GM23338 (cell line): ENCODE measurements at regions not wholly inside any gene's neighbourhood (a gene's known extent, or its start where the extent isn't known, plus 50 kb on each side); places are given as distances from the start of the nearest gene placed in this dataset.

Experiments
- ATAC-seq: fragments of 200-7000 bp; cut with Tn5 transposase; 3 replicates; pipeline ENCODE4 v1.9.1; 2020
- DNase-seq: peaks from one replicate; pipeline ENCODE4 v3.0.0-alpha.2; 2015; ENCODE audit warnings: low spot score
- H2AFZ ChIP-seq: fragments of 200-600 bp; sonication (generic); 2 replicates; pipeline ENCODE4 v1.8.0; 2016; ENCODE audit warnings: antibody characterized with exemption, mild to moderate bottlenecking, moderate library complexity
- H3F3A ChIP-seq: fragments of 200-600 bp; sonication (generic); replicated peaks from 2 replicates; pipeline ENCODE4 v1.8.0; 2017; ENCODE audit warnings: antibody characterized with exemption, mixed run types, low read depth
- H3K27ac ChIP-seq: fragments of 200-600 bp; sonication (generic); 2 replicates; pipeline ENCODE4 v1.6.1; 2016; ENCODE audit warnings: low read depth
- H3K27me3 ChIP-seq: fragments of 200-600 bp; sonication (generic); 2 replicates; pipeline ENCODE4 v1.8.0; 2016; ENCODE audit warnings: mild to moderate bottlenecking, mixed run types, moderate library complexity; ENCODE audit not compliant: insufficient read depth
- H3K36me3 ChIP-seq: fragments of 200-600 bp; sonication (generic); 2 replicates; pipeline ENCODE4 v1.8.0; 2016; ENCODE audit warnings: mild to moderate bottlenecking; ENCODE audit not compliant: insufficient read depth
- H3K4me1 ChIP-seq: fragments of 200-600 bp; sonication (generic); 2 replicates; pipeline ENCODE4 v1.8.0; 2016; ENCODE audit warnings: mild to moderate bottlenecking, moderate library complexity; ENCODE audit not compliant: insufficient read depth
- H3K4me2 ChIP-seq: fragments of 200-600 bp; sonication (generic); 2 replicates; pipeline ENCODE4 v1.7.1; 2017; ENCODE audit warnings: mixed run types
- H3K4me3 ChIP-seq: fragments of 200-600 bp; sonication (generic); 2 replicates; pipeline ENCODE4 v1.6.1; 2016; ENCODE audit warnings: mixed run types
- H3K79me2 ChIP-seq: fragments of 200-600 bp; sonication (generic); replicated peaks from 2 replicates; pipeline ENCODE4 v1.8.0; 2017; ENCODE audit warnings: mild to moderate bottlenecking; ENCODE audit not compliant: insufficient read depth
- H3K9me2 ChIP-seq: fragments of 200-600 bp; sonication (generic); 2 replicates; pipeline ENCODE4 v1.8.0; 2017; ENCODE audit not compliant: insufficient read depth
- H4K20me1 ChIP-seq: fragments of 200-600 bp; sonication (generic); replicated peaks from 2 replicates; pipeline ENCODE4 v1.8.0; 2017; ENCODE audit warnings: mild to moderate bottlenecking; ENCODE audit not compliant: insufficient read depth
- H3K27ac Mint-ChIP-seq: 2 replicates; pipeline ENCODE4 v1.8.0; 2020; ENCODE audit warnings: inconsistent platforms, mild to moderate bottlenecking, moderate library complexity, mixed read lengths
- H3K27me3 Mint-ChIP-seq: 3 replicates; pipeline ENCODE4 v1.8.0; 2022; ENCODE audit warnings: low read depth, mild to moderate bottlenecking, moderate library complexity, mixed read lengths, inconsistent platforms; ENCODE audit not compliant: insufficient read depth, poor library complexity
- H3K36me3 Mint-ChIP-seq: 3 replicates; pipeline ENCODE4 v1.8.0; 2021; ENCODE audit warnings: low read depth, mild to moderate bottlenecking, inconsistent platforms, moderate library complexity, mixed read lengths
- H3K4me1 Mint-ChIP-seq: 3 replicates; pipeline ENCODE4 v1.8.0; 2020; ENCODE audit warnings: mild to moderate bottlenecking, inconsistent platforms, mixed read lengths
- H3K4me3 Mint-ChIP-seq: 3 replicates; pipeline ENCODE4 v1.8.0; 2021; ENCODE audit warnings: moderate library complexity, mild to moderate bottlenecking, inconsistent platforms, mixed read lengths
- H3K9me3 Mint-ChIP-seq: 3 replicates; pipeline ENCODE4 v1.8.0; 2020; ENCODE audit warnings: moderate library complexity, mild to moderate bottlenecking, inconsistent platforms, mixed read lengths
- CREB1 ChIP-seq: fragments of 250-450 bp; sonication (Bioruptor Pico); IDR thresholded peaks from 2 replicates; pipeline ENCODE4 v1.5.0; 2020; ENCODE audit warnings: low read depth, mild to moderate bottlenecking, moderate library complexity
- EZH2 ChIP-seq: fragments of 200-600 bp; sonication (generic); IDR thresholded peaks from one replicate; pipeline ENCODE4 v1.8.0; 2017; ENCODE audit warnings: antibody characterized with exemption, mild to moderate bottlenecking, low read depth; ENCODE audit not compliant: unreplicated experiment
- EZH2phosphoT487 ChIP-seq: fragments of 200-600 bp; sonication (generic); IDR thresholded peaks from one replicate; pipeline ENCODE4 v1.8.1; 2018; ENCODE audit warnings: antibody characterized with exemption; ENCODE audit not compliant: unreplicated experiment
- JUNB ChIP-seq: IDR thresholded peaks from one replicate; pipeline ENCODE4 v1.6.1; 2016; ENCODE audit warnings: antibody characterized with exemption; ENCODE audit not compliant: unreplicated experiment
- NANOG ChIP-seq: IDR thresholded peaks from 2 replicates; pipeline ENCODE4 v1.6.1; 2016; ENCODE audit warnings: antibody characterized with exemption, borderline replicate concordance
- POLR2AphosphoS5 ChIP-seq: IDR thresholded peaks from 2 replicates; pipeline ENCODE4 v1.6.1; 2016; ENCODE audit warnings: antibody characterized with exemption, low read depth
- STAT1 ChIP-seq: IDR thresholded peaks from one replicate; pipeline ENCODE4 v1.6.1; 2016; ENCODE audit warnings: antibody characterized with exemption; ENCODE audit not compliant: unreplicated experiment
- ZNF114 ChIP-seq: fragments of 250-450 bp; sonication (Bioruptor Pico); IDR thresholded peaks from 2 replicates; pipeline ENCODE4 v1.5.0; 2020; ENCODE audit warnings: mild to moderate bottlenecking, moderate library complexity
- ZNF331 ChIP-seq: fragments of 250-450 bp; sonication (Bioruptor Pico); IDR thresholded peaks from 2 replicates; pipeline ENCODE4 v1.5.0; 2020; ENCODE audit warnings: low read depth, mild to moderate bottlenecking, moderate library complexity
- TF ChIP-seq, protein P1 (sequence below): IDR thresholded peaks from 2 replicates; pipeline ENCODE4 v1.6.1; 2016; ENCODE audit warnings: antibody characterized with exemption
- TF ChIP-seq, protein P2 (sequence below): IDR thresholded peaks from one replicate; pipeline ENCODE4 v1.6.1; 2018; ENCODE audit warnings: antibody characterized with exemption; ENCODE audit not compliant: unreplicated experiment
- TF ChIP-seq, protein P3 (sequence below), 2 experiments: fragments of 200-600 bp in 1 of 2; sonication (generic) in 1 of 2; conservative IDR thresholded peaks; 2 replicates each; pipeline versions ENCODE4 v1.5.1 to v1.6.1; 2016 to 2017; ENCODE audit warnings: antibody characterized with exemption in 2 of 2, low read depth in 2 of 2, mild to moderate bottlenecking in 2 of 2, moderate library complexity in 1 of 2
- TF ChIP-seq, protein P4 (sequence below): fragments of 250-450 bp; sonication (Bioruptor Pico); IDR thresholded peaks from 2 replicates; pipeline ENCODE4 v1.5.0; 2020; ENCODE audit warnings: mild to moderate bottlenecking, moderate library complexity

DNA sequence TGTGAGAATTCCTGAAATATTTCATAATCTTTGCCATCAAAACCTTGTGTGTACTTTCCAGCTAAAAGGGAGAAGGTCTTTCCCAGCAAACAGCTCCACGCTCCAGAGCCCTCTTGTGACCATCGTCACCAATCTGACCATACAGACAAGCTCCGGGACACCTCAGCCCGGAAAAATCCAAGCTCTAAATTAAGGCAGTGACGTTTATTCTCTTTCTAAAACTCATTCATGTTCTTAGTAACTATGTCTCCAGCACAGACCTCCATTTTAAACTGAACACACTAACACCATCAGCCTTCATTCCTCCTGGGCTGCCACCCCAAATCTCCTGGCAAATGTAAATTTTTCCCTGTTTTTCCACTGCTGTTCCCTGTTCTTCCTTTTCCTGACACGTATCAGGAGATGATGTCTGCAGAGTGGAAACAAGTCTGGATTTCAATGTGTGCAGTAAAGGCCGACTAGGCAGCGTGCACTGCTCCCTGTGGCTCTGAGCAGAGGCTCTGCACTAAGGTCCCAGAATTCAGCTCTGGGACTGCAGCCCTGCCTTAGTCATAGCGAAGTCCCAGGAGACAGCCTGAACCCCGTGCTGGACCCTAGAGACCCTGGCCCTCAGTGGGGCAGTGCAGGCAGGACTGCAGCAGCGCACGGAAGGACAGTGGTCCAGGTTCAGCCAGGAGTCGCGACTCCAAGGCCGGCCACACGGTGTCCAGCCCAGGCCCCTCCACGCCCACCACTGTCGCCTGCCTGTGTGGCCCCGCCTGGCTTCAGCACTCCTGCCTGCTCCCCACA lies 452.5 kb upstream of the SALL3 start:
- H3K4me1 Mint-ChIP-seq: no peaks in the 10 kb centered on the region
- H3K27me3 Mint-ChIP-seq: peaks cover 10% of the 10 kb centered on the region
- ATAC-seq (peak; percentile 65), DNase-seq (peak; percentile 9)
- H3K4me3 Mint-ChIP-seq: no peak overlapping the region
- peaks cover 45% of the 10 kb centered on the region for H3K36me3 Mint-ChIP-seq
- Histone ChIP-seq H3K27me3 (no peaks in the 10 kb centered on the region), H3K4me2 (no peak overlapping the region), H3K79me2 (no peaks in the 10 kb centered on the region), H3K4me3 (no peak overlapping the region), H3K9me2 (no peaks in the 10 kb centered on the region), H4K20me1 (no peaks in the 10 kb centered on the region), H2AFZ (0 out of 2 replicates have a peak overlapping the region, but pooled peaks have one; percentile 43), H3K36me3 (no peaks in the 10 kb centered on the region), H3F3A (no peaks in the 10 kb centered on the region), H3K4me1 (no peaks in the 10 kb centered on the region), H3K27ac (no peak overlapping the region)
- H3K27ac Mint-ChIP-seq: no peak overlapping the region
- peaks cover 94% of the 10 kb centered on the region for H3K9me3 Mint-ChIP-seq
- no peak for TF ChIP-seq EZH2phosphoT487
- TF ChIP-seq JUNB: no peak
- TF ChIP-seq STAT1: no peak
- no peak for TF ChIP-seq EZH2
- TF ChIP-seq, protein P1, sequence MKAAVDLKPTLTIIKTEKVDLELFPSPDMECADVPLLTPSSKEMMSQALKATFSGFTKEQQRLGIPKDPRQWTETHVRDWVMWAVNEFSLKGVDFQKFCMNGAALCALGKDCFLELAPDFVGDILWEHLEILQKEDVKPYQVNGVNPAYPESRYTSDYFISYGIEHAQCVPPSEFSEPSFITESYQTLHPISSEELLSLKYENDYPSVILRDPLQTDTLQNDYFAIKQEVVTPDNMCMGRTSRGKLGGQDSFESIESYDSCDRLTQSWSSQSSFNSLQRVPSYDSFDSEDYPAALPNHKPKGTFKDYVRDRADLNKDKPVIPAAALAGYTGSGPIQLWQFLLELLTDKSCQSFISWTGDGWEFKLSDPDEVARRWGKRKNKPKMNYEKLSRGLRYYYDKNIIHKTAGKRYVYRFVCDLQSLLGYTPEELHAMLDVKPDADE: no peak
- no peak for TF ChIP-seq CREB1
- TF ChIP-seq, protein P2, sequence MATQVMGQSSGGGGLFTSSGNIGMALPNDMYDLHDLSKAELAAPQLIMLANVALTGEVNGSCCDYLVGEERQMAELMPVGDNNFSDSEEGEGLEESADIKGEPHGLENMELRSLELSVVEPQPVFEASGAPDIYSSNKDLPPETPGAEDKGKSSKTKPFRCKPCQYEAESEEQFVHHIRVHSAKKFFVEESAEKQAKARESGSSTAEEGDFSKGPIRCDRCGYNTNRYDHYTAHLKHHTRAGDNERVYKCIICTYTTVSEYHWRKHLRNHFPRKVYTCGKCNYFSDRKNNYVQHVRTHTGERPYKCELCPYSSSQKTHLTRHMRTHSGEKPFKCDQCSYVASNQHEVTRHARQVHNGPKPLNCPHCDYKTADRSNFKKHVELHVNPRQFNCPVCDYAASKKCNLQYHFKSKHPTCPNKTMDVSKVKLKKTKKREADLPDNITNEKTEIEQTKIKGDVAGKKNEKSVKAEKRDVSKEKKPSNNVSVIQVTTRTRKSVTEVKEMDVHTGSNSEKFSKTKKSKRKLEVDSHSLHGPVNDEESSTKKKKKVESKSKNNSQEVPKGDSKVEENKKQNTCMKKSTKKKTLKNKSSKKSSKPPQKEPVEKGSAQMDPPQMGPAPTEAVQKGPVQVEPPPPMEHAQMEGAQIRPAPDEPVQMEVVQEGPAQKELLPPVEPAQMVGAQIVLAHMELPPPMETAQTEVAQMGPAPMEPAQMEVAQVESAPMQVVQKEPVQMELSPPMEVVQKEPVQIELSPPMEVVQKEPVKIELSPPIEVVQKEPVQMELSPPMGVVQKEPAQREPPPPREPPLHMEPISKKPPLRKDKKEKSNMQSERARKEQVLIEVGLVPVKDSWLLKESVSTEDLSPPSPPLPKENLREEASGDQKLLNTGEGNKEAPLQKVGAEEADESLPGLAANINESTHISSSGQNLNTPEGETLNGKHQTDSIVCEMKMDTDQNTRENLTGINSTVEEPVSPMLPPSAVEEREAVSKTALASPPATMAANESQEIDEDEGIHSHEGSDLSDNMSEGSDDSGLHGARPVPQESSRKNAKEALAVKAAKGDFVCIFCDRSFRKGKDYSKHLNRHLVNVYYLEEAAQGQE: no peak
- TF ChIP-seq POLR2AphosphoS5: no peak
- TF ChIP-seq, protein P3, sequence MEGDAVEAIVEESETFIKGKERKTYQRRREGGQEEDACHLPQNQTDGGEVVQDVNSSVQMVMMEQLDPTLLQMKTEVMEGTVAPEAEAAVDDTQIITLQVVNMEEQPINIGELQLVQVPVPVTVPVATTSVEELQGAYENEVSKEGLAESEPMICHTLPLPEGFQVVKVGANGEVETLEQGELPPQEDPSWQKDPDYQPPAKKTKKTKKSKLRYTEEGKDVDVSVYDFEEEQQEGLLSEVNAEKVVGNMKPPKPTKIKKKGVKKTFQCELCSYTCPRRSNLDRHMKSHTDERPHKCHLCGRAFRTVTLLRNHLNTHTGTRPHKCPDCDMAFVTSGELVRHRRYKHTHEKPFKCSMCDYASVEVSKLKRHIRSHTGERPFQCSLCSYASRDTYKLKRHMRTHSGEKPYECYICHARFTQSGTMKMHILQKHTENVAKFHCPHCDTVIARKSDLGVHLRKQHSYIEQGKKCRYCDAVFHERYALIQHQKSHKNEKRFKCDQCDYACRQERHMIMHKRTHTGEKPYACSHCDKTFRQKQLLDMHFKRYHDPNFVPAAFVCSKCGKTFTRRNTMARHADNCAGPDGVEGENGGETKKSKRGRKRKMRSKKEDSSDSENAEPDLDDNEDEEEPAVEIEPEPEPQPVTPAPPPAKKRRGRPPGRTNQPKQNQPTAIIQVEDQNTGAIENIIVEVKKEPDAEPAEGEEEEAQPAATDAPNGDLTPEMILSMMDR (conservative IDR thresholded peaks at IDR 0.05; ENCODE audit: low read depth in 2 of 2): no peak
- TF ChIP-seq NANOG: no peak
- TF ChIP-seq ZNF331: no peak
- TF ChIP-seq, protein P4, sequence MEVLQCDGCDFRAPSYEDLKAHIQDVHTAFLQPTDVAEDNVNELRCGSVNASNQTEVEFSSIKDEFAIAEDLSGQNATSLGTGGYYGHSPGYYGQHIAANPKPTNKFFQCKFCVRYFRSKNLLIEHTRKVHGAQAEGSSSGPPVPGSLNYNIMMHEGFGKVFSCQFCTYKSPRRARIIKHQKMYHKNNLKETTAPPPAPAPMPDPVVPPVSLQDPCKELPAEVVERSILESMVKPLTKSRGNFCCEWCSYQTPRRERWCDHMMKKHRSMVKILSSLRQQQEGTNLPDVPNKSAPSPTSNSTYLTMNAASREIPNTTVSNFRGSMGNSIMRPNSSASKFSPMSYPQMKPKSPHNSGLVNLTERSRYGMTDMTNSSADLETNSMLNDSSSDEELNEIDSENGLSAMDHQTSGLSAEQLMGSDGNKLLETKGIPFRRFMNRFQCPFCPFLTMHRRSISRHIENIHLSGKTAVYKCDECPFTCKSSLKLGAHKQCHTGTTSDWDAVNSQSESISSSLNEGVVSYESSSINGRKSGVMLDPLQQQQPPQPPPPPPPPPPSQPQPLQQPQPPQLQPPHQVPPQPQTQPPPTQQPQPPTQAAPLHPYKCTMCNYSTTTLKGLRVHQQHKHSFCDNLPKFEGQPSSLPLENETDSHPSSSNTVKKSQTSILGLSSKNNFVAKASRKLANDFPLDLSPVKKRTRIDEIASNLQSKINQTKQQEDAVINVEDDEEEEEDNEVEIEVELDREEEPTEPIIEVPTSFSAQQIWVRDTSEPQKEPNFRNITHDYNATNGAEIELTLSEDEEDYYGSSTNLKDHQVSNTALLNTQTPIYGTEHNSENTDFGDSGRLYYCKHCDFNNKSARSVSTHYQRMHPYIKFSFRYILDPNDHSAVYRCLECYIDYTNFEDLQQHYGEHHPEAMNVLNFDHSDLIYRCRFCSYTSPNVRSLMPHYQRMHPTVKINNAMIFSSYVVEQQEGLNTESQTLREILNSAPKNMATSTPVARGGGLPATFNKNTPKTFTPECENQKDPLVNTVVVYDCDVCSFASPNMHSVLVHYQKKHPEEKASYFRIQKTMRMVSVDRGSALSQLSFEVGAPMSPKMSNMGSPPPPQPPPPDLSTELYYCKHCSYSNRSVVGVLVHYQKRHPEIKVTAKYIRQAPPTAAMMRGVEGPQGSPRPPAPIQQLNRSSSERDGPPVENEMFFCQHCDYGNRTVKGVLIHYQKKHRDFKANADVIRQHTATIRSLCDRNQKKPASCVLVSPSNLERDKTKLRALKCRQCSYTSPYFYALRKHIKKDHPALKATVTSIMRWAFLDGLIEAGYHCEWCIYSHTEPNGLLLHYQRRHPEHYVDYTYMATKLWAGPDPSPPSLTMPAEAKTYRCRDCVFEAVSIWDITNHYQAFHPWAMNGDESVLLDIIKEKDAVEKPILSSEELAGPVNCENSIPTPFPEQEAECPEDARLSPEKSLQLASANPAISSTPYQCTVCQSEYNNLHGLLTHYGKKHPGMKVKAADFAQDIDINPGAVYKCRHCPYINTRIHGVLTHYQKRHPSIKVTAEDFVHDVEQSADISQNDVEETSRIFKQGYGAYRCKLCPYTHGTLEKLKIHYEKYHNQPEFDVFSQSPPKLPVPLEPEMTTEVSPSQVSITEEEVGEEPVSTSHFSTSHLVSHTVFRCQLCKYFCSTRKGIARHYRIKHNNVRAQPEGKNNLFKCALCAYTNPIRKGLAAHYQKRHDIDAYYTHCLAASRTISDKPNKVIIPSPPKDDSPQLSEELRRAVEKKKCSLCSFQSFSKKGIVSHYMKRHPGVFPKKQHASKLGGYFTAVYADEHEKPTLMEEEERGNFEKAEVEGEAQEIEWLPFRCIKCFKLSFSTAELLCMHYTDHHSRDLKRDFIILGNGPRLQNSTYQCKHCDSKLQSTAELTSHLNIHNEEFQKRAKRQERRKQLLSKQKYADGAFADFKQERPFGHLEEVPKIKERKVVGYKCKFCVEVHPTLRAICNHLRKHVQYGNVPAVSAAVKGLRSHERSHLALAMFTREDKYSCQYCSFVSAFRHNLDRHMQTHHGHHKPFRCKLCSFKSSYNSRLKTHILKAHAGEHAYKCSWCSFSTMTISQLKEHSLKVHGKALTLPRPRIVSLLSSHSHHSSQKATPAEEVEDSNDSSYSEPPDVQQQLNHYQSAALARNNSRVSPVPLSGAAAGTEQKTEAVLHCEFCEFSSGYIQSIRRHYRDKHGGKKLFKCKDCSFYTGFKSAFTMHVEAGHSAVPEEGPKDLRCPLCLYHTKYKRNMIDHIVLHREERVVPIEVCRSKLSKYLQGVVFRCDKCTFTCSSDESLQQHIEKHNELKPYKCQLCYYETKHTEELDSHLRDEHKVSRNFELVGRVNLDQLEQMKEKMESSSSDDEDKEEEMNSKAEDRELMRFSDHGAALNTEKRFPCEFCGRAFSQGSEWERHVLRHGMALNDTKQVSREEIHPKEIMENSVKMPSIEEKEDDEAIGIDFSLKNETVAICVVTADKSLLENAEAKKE (CRISPR knock-in tag): no peak
- TF ChIP-seq ZNF114: no peak
